Astrocyte of the cerebellum (primary cell): ENCODE measurements at regions not wholly inside any gene's neighbourhood (a gene's known extent, or its start where the extent isn't known, plus 50 kb on each side); places are given as distances from the start of the nearest gene placed in this dataset.

Experiments used
- DNase-seq: peaks from one replicate; pipeline ENCODE4 v3.0.0-alpha.2; 2011; ENCODE audit warnings: low read depth
- H3K4me3 ChIP-seq: 2 replicates; pipeline ENCODE4 v1.5.1; 2011; ENCODE audit warnings: mild to moderate bottlenecking, low read depth, low read length, moderate library complexity
- in situ Hi-C: cut with HindIII; loops from 2 replicates; pipeline ENCODE4 v1.10.0; 2017; ENCODE audit warnings: low sequenced_read_pairs
- TF ChIP-seq, protein P1 (sequence below): IDR thresholded peaks from 2 replicates; pipeline ENCODE4 v1.5.1; 2012; ENCODE audit warnings: low read length, low read depth, moderate library complexity, mild to moderate bottlenecking; ENCODE audit errors: missing control alignments

DNA sequence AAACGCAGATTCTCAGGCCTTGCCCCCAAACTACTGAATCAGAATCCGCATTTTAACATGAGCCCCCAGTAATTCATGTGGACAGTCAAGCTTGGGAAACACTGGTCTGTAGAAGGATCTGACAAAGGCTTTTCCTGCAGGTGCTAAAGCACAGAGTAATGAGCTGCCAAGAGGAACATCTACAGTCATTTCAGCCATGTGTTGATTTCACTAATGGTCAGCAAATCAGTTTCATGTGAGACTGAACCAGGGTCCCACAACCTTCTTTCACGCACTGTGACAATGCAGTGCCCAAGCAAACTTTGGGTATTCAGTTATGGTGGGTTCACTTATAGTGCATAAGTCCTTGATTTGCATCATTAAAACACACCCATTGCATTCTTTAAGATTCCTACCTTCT lies 237.6 kb downstream of the TUSC7 start:
- in situ Hi-C loops = no loop called here
- H3K4me3 ChIP-seq = no peak overlapping the region
- TF ChIP-seq, protein P1, sequence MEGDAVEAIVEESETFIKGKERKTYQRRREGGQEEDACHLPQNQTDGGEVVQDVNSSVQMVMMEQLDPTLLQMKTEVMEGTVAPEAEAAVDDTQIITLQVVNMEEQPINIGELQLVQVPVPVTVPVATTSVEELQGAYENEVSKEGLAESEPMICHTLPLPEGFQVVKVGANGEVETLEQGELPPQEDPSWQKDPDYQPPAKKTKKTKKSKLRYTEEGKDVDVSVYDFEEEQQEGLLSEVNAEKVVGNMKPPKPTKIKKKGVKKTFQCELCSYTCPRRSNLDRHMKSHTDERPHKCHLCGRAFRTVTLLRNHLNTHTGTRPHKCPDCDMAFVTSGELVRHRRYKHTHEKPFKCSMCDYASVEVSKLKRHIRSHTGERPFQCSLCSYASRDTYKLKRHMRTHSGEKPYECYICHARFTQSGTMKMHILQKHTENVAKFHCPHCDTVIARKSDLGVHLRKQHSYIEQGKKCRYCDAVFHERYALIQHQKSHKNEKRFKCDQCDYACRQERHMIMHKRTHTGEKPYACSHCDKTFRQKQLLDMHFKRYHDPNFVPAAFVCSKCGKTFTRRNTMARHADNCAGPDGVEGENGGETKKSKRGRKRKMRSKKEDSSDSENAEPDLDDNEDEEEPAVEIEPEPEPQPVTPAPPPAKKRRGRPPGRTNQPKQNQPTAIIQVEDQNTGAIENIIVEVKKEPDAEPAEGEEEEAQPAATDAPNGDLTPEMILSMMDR = no peak
- DNase-seq = no peak

DNA sequence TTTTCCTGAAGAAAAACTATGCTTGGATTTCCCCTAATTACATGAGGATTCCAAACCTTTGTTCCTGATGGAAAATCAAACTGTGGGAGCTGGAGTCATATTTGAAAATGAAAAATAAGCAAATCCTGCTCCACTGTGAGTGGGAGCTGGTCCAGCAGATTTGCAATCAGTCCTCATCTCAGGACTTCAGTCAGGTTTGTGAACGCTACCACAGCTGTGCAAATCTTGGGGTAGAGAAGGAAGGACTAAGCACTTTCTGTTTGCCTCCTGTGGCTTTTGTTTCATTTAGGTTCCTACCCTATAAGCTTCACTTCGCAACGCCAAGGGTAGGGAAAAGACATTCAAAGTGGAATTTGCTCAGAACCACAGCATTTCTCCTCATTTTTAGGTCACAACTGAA lies 238.2 kb downstream of the TUSC7 start:
- DNase-seq = no peak
- H3K4me3 ChIP-seq = no peak overlapping the region
- TF ChIP-seq, protein P1 = no peak
- in situ Hi-C loops = no loop called here

DNA sequence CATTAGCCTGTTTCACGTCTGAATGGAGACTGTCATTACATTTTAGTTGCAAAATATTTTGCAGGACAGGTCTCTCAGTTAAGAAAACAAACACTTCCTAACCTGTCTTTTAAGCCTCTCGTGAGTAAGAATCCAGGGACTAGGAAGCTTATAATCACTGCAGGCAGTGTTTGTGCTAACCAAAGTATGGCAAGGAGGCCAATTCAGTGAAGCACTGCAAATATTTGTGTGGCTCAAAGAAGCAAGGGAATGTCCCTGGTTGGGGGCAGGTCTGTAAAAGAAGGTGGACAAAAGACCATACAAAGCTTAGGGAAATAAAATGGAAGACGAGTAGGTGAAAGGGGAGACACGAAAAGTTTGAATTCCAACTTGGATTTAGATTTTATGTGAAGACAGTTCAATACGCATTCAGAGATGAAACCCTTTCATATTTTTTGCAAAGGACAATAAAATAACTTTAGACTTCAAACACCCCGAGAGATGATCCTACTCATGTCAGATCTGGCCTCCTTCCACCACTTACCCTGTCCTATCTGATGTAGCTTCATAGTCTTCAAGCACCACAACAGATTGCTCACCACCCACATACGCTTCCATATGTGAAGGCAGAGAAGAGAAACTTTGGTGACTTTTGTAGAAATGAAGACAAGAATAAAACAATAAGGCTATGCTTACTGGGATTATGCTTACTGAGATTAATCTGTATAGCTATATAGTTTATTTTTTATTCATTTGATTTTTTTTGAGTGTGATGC lies 240.9 kb downstream of the TUSC7 start:
- in situ Hi-C loops = no loop called here
- H3K4me3 ChIP-seq = no peak overlapping the region

DNA sequence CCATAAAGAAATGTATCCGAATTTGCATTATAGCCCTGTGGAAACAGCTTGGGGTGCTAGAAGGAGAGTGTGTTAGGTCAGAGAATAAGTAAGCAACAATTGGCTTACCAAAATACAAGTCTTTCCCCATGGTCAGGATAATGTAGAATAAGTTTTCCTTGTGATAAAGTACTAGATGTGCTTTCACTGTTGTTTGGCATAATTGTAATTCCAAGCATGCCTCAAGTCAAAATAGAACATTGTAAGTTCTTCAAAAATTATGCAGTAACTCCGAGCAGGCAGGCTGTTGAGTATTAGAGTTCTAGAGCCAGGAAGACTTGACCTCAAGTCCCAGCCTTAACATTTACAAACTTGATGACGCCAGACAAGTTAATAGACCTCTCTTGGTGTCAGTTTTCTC lies 242.0 kb downstream of the TUSC7 start:
- in situ Hi-C loops = no loop called here
- H3K4me3 ChIP-seq = no peak overlapping the region
- TF ChIP-seq, protein P1 = no peak
- no peak for DNase-seq

More for the DNA sequence above, 240.9 kb downstream of the TUSC7 start:
- DNase-seq = no peak
- TF ChIP-seq, protein P1 = no peak

DNA sequence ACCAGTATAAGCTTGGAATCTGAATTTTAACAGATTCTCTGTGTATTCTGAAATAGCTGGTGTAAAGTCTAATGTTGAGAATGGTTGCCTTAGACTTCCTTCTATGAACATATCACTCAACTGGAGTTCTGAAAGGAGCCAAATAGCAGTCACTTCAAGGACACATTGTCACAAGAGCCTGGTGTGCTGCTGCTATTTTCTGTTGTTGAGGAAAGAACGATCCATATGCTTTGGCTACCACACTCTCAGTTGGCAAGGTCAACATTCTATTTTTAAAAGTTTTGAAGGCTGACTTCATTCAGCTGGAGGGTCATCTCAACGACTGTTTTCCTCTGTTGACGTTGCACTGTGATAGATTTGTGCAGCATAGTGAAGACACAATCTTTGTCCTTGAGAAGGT lies 248.7 kb downstream of the TUSC7 start:
- DNase-seq = no peak
- in situ Hi-C loops = no loop called here
- no peak overlapping the region for H3K4me3 ChIP-seq
- TF ChIP-seq, protein P1 = no peak

DNA sequence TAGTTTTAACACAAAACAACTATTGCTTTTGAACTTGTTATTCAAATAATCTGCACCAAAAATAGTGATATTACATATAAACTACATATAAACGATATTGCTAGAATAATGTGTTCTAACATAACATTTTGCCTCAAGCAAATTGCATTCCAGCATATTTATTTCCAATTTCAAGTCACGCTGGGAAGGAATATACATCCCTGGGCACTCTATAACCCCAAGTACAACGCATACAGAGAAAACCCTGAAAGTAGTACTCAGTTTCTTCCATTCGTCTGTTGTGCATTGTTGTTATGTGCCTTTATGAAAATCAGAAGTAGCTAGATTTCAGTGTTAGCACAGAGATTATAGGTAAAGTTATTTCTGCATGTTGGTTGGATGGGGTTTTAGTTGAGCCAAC lies 251.5 kb downstream of the TUSC7 start:
- no peak for DNase-seq
- TF ChIP-seq, protein P1 = no peak
- no peak overlapping the region for H3K4me3 ChIP-seq
- in situ Hi-C loops = no loop called here
